HG03469 (cell line): ENCODE measurements at regions not wholly inside any gene's neighbourhood (a gene's known extent, or its start where the extent isn't known, plus 50 kb on each side); places are given as distances from the start of the nearest gene placed in this dataset.
"Not testable (repeated sequence)": the region's sequence is repeated elsewhere in the genome, so short reads cannot be mapped to it uniquely, and the experiment has no call there.

ENCODE experiments used
- ATAC-seq: cut with Tn5 transposase; IDR thresholded peaks from one replicate; pipeline ENCODE4 v1.9.1; 2021; ENCODE audit warnings: mild to moderate bottlenecking, moderate library complexity, moderate number of reproducible peaks; ENCODE audit not compliant: unreplicated experiment

DNA sequence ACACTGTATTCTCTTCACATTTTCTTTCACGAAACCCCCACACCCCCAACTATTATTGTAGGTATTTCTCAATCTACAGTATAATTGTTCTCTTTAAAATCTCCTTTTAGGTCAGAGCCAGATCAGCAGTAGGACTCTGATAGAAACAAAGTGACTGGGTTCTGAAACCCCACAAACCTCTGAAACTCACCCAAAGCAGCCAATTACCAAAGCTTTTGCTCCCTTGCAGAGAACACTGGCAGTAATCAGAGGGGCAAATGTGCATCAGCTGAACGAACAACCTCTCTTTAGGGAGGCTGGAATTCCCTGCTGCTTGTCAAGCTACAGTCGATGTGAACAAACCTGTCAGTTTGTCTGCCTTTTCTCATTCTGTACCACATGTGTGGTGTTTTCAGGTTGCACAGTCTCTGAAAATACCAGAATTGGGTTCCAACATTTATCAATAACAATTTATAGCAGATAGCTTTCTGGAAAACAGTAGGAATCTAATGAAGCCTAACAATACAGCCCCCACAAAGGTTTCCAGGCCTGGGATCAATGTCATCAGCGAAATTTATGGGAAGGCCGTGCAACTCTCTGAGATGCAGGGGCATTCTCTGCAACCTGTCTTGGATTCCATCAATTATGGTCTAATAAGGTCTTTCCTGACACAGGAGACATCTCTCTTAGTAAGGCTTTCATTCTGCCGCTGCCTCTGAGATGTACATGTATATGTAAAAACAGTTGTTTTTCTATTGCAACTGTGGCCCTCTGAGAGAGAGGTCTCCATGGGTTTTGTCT is 395.9 kb downstream of the GPAT3 start:
- ATAC-seq, result no peak

DNA sequence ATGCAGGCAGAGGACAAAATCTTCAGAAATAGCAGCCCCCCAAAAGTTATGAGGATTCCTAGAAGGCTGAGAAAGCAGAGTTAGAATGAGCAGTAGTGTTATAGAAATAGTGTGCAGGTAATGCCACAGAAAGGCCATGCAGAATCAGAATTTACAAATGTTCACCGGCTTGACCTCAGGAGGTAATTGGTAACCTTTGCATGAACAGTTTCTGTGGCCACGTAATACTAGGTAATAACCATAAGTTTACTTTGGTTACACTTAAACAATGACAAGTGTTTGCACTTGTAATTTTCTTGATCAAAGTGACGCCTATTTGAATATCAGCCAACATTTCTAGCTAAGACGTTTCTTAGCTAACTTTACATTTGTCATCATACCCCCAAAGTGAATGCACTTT is 393.6 kb downstream of the GPAT3 start:
- ATAC-seq, result no peak

DNA sequence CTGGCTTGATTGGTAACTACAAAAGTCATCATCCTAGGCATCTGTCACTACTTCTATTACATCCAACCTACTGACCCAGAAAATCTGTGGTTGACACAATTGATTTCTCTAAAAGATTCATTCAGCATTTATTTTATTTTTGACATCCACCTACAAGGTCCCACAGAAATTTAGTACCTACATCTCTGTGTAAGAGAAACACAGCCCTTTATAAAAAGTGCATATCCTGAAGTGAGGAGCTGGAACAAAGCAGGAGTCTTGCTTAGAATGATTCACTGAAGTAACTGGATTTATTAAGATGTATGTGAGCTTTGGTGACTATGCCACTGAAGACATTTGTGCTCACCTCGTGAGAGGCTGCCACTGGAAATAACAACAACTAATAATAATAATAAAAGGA is 391.0 kb downstream of the GPAT3 start:
- ATAC-seq, result no peak

DNA sequence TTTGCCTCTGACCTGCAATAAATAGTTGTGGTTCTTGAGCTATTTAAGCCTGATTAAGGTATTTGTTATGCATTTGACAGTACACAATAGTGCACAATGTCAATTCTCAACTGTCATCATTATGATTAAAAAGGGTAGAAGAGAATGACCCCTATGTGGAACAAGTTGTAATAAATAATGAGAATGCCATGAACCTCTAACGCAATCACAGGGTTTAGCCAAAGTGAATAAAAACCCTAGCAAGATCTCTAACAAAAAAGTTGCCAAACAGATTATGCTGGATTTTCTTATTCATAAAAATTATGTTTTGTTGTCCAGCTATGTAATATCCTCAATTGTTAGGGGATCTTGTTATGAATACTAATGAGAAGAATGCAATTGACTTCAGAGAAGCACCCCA is 387.4 kb downstream of the GPAT3 start:
- no peak for ATAC-seq

DNA sequence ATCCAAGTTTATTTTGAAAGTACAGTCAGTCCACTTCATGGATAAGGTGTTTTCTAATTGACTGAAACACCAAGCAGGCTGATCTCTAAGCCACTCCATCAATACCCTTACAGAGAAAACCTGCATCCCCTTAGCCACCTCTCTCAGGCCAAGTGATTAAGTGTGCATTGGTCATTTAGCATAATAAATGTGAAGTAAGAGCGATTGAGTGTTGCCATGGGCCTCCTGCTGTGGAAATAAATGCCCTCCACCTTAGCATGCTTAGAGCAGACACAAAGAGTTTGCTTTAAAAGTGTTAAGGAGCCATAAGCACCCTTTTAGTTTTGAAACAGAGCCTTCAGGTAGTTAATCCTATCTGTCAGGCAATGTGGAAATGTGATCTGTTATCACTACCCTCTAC is 386.5 kb downstream of the GPAT3 start:
- no peak for ATAC-seq

DNA sequence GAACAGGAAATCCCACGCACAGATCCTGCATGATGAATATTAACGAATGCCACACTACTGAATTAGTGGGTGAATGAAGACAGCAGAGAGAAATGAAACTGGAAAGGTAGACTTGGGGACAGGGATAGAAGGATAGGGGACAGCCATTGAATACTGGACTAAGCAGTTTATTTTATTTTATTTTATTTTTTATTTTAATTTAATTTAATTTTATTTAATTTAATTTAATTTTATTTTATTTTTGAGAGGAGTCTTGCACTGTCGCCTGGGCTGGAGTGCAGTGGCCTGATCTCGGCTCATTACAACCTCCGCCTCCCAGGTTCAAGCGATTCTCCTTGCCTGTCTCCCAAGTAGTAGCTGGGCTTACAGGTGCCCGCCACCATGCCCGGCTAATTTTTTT is 385.2 kb downstream of the GPAT3 start:
- ATAC-seq, result no peak

DNA sequence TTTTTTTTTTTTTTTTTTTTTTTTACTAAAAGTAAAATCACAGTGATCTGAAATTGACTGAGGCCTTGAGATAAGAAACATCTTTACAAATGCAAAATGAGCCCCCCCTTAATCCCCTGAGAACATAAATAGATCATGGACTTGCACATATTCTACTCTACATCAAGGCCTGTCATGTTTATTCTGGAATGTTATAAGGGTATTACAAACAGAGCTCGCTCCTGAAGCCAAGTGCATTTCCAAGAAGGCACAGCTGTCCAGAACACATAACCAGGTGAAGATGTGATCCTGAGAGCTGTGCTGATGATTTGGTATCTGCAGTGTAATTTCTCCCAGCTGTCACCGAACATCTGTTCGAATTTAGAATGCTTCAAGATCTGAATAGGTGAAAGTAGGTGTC is 384.5 kb downstream of the GPAT3 start:
- ATAC-seq, result no peak

DNA sequence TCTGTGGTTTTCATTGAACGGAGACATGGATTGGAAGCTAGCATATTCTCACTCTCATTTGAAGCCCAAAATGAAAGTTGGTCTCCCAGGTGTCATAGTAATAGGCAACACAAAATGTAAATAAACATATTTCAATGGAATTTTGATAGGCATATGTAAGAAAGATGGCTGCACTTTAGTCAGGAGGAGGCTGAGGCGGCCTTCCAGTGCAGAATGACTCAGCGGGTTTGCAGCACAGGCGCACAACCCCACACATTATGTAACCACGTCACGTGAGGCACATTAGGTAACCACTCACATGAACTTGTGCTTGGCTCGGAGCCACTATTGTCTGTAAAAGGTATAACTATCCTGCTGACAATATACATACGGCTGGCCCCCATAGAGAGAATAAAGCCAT is 381.7 kb downstream of the GPAT3 start:
- ATAC-seq, result no peak

DNA sequence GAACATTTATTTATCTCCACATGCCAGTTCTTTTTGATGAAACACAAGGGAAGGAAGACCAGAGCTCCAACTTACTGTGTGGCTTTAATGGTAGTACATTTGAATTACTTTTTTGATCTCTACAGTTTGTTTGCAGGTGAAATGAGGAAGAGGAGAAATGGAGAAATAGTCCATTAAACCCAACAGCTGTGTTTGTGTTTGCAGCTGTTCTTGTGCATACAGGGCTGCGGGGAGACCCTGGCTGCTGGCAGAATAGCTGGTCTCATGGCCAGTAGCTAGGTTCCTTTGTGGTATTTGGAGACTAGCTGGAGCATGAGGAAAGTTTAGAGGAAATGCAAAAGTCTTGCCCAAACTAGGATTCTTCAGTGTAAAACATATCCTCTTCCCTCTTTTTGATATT is 374.8 kb downstream of the GPAT3 start:
- no peak for ATAC-seq

DNA sequence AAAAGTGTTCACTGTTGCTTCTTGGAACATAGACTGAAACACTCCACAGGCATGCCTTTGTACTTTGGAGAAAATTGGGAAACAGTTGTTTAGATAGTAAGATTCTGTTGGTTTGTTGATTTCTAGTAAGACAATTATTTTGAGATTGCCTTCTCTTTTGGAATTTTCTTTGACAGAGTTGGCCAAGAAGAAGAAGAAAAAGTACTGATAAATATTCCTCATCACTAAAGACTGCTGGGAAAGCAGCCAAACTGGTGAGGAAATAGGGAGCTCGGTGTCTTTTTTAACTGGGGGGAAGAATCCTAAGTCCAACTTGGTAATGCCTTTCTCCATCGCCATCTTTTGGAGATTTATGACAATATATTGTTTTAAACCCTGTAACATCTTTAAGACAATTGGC is 370.7 kb downstream of the GPAT3 start:
- no peak for ATAC-seq

DNA sequence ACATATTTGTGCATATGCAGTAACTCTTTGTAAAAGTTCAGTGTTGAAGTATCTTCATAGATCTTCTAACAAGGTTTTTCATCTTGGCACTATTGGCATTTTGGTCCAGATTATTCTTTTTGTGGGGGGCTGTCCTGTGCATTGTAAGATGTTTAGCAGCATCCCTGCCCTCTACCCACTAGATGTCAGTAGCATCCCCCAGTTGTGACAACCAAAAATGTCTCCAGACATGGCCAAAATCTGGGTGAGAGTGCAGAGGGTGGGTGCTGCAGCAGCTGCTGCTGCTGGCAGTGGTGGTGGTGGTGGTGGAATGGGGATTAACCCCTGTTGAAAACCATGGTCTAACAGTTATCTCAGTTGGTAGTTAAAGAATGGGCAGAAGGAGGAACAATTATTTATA is 370.0 kb downstream of the GPAT3 start:
- ATAC-seq, result no peak

DNA sequence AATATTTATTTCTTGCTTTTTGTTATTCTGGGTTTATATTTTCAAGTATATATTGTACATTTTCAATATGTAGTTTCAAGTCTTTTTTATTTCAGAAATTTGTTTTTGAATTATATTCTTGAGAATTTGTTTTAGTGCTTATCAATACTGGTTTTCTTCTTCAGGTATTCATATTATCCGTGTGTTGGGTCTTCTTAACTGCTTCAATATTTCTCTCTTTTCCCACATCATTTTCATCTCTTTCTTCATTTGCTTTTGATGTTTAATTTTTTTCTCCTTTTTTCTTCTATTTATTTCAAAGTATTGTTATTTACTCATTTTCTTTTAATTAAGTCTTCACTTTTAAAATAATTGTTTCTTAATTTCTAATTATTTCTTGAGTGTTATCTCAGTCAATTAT is 367.8 kb downstream of the GPAT3 start:
- not testable (repeated sequence) for ATAC-seq

DNA sequence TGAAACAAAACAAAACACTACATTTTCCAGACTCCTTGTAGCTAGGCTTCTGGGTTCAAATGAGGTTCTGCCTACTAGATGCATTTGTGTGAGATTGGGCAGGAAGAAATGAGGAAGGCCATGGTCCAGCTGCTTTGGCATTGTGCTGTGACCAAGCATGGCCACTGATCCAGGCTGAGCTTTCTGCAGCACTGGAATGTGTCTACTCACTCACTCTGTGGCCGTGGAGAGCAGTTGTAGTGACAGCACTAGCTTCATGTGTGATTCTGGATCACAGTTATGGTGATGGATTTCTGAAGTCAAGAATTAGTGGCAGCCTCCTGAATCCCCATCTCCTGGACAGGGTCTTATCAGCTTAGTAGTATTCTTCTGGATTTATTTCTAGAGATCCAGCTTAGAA is 358.9 kb downstream of the GPAT3 start:
- ATAC-seq, result no peak

DNA sequence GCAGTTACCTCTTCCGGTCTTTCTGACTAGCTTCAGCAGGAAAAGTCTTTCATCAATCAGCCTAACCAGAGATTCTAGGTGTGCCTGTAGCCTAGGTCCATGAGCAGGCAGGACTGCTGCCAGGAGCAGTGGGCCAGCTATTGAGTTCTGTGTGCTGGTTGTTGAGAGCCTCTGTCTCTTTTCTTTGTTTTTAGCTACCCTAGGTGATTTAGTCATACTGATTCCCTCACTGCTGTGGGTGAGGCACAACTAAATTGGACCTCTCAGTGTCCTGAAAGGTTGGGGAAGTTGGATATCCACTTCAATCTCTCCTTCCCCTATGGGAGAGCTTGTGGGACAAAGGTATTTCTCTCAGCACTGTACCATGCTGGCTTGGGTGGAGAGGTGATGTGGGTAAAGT is 354.9 kb downstream of the GPAT3 start:
- ATAC-seq, result no peak

DNA sequence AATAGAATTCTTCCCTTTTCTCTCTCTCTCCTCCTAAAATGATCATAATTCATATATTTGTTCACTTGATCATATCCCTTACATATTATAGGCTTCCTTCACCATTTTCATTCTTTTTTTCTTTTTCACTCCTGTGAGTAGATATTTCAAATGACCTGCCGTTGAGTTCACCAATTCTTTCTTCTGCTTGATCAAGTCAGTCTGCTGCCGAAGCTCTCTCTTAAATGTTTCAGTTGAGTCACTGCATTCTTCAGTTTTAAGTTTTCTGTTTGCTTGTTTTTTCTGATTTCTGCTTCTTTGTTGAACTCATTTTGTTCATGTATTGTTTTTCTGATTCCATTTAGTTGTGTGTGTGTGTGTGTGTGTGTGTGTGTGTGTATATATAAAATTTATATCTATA is 354.3 kb downstream of the GPAT3 start:
- no peak for ATAC-seq

DNA sequence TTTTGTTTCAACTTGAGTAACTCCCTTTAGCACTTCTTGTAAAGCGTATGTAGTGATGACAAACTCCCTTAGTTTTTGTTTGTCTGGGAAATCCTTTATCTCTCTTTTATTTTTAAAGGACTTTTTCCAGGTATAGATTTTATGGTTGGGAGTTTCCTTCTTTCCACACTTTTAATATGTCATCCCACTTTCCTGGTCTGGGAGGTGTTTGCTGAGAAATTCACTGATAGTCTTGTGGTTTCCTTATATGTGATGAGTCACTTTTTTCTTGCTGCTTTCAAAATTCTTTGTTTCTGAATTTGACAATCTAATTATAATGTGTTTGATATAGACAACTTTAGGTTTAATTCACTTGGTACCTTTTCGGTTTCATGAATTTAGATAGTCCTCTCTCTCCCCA is 353.9 kb downstream of the GPAT3 start:
- no peak for ATAC-seq

DNA sequence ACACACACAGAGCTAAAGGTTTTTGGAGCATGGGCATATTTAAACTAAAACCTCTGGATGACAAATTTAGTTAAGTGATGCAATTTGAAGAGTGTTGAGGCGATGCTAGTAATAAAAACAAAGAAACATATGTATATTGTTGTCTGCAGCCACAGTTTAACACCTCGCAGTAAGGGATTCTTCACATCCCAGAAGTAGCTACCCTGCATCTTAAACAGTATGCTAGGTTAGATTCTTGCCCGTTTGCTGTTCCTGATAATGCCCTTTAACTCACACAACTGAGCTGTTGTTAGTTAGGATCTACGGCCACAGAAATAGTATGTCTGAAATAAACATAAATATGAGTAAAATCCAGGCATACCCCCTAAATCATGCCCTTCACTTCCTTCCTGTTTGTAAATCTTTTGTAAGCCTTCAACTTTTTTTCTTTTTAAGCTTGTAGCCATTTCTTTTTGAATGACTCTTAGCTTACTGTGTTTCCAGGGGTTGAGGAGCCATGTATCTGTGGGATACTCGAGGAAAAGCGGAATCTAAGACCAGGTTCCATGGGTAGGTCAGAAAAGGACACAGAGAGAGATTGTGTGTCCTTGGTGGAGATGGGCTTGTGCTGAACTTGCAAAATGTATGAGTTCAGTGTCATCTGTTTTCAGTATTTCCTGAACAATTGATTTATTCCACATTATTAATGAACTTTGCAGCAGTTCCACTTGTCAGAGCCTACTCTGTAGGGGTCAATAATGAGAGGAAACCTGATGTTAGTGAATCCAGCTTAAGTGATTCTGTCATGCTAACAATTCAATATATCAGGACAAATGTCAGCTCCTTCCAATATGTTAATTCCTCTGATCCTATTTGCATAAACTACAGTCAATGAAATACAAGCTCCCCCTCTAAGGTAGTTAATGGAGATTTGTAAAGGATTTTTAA is 349.6 kb downstream of the GPAT3 start:
- no peak for ATAC-seq

DNA sequence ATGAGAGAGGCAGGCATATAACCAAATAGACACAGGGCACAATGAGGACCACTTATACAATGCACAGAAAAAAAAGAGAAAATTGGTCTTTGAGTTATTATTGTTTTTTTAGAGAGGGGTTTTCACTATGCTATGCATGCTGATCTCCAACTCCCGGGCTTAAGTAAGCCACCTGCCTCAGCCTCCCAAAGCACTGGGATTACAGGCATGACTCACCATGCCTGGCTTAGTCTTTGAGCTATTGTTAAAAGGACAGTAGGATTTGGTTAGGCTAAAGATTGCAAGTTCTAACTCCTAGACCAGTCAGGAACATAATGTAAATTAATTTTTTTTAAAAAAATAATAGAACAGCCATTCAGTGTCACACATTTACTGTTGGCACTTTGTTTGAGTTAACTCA is 340.1 kb downstream of the GPAT3 start:
- no peak for ATAC-seq

DNA sequence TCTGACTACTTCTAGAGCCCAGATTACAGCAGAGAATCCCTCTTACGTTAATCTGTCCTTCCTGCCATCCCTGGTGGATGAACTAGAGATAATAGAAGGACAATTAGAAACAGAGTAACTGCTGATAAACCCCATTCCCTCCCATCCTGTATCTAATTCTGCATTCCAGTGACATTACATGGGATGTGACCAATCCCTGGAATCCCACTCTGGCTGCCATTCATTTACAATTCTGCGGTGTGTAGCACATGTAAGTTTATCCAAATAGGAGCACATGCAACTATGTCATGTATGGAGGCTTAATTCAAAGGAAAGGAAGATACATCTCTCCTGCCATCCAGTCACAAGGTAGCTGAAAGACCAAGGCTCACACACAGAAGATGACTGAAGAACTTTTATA is 339.5 kb downstream of the GPAT3 start:
- no peak for ATAC-seq

DNA sequence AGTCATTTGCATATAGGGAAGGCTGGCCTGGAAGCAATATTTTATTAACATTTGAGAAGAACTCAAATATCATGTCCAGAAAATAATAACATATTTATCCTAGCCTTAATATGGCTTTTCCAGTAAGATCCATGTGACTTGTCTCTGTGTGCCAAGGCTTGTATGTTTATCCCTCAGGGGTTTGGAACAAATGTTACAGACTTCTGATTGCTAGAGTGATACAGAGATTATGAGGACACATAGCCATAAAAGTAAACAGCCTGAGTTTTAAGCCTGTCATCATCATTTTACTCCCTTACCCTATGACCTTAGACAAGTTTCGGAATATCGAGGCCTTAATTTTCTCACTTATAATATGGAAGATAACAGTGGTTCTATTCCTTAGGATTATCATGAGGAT is 338.1 kb downstream of the GPAT3 start:
- ATAC-seq, result no peak

DNA sequence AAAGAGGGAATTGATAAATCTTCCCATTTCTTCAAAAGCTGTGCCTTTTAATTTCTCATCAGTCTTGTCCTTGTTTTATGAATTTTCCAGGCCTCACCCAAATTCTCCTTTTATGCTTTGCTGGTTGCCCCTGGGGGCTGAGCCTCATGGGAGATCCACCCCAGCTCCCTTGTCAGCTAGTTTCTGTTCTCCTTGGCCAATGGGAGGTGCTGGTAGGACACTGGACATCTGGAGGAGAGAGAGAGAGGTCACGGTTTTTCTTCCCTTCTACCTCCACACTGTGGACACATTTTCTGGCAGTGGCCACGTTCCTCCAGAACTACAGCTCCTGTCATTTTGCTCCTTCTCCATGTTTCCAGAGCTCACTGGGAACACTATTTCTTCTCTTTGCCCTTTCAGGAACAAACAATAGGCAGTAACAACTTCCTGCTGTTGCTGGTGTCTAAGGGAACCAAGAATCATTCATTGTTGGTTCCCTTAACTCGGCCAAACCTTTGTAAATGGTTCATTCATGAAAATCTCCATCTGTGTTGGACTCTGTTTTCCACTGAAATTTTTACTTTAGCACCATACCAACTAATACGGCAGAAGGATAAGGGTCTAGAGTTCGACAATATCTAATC is 334.5 kb downstream of the GPAT3 start:
- ATAC-seq, result no peak
